Neural crest cell (in vitro differentiated cells): ENCODE measurements at regions not wholly inside any gene's neighbourhood (a gene's known extent, or its start where the extent isn't known, plus 50 kb on each side); places are given as distances from the start of the nearest gene placed in this dataset.

Experiments
- DNase-seq: peaks from one replicate; pipeline ENCODE4 v3.0.0; 2021; ENCODE audit warnings: low read depth, mixed read lengths, low spot score
- H3K27ac Mint-ChIP-seq: one replicate; pipeline ENCODE4 v1.8.0; 2021; ENCODE audit warnings: mild to moderate bottlenecking, mixed read lengths; ENCODE audit not compliant: unreplicated experiment
- H3K27me3 Mint-ChIP-seq: 2 replicates; pipeline ENCODE4 v1.8.0; 2021; ENCODE audit warnings: low read depth, mild to moderate bottlenecking, mixed read lengths
- H3K36me3 Mint-ChIP-seq: 2 replicates; pipeline ENCODE4 v1.8.0; 2021; ENCODE audit warnings: low read depth, mild to moderate bottlenecking, mixed read lengths
- H3K4me1 Mint-ChIP-seq: 2 replicates; pipeline ENCODE4 v1.8.0; 2021; ENCODE audit warnings: mixed read lengths
- H3K4me3 Mint-ChIP-seq: one replicate; pipeline ENCODE4 v1.8.0; 2021; ENCODE audit warnings: mild to moderate bottlenecking, mixed read lengths
- H3K9me3 Mint-ChIP-seq: 2 replicates; pipeline ENCODE4 v1.8.0; 2021; ENCODE audit warnings: mixed read lengths
- CTCF ChIP-seq: fragments of 200-600 bp; sonication (generic); conservative IDR thresholded peaks from 2 replicates; pipeline ENCODE4 v1.5.0; 2021; ENCODE audit warnings: antibody characterized with exemption, mild to moderate bottlenecking

- TF ChIP-seq CTCF, result no peak
- H3K27ac Mint-ChIP-seq, result no peak overlapping the region
- H3K36me3 Mint-ChIP-seq, result no peaks in the 10 kb centered on the region
These were observed 89.5 kb downstream of the ZC3H11B start for GRCh38 chr1:219523411-219523810.

GRCh38 chr1:219521325-219521724 lies 91.6 kb downstream of the ZC3H11B start:
- no peak for DNase-seq
- peaks cover 2% of the 10 kb centered on the region for H3K9me3 Mint-ChIP-seq
- H3K36me3 Mint-ChIP-seq, result no peaks in the 10 kb centered on the region
- H3K4me3 Mint-ChIP-seq, result no peak overlapping the region
- no peak for TF ChIP-seq CTCF
- no peaks in the 10 kb centered on the region for H3K4me1 Mint-ChIP-seq
- no peaks in the 10 kb centered on the region for H3K27me3 Mint-ChIP-seq
- no peak overlapping the region for H3K27ac Mint-ChIP-seq

More at GRCh38 chr1:219523411-219523810, 89.5 kb downstream of the ZC3H11B start:
- no peak for DNase-seq
- peaks cover 2% of the 10 kb centered on the region for H3K4me1 Mint-ChIP-seq
- peaks cover 6% of the 10 kb centered on the region for H3K9me3 Mint-ChIP-seq
- no peak overlapping the region for H3K4me3 Mint-ChIP-seq
- H3K27me3 Mint-ChIP-seq, result no peaks in the 10 kb centered on the region

GRCh38 chr1:219520241-219520640 lies 92.7 kb downstream of the ZC3H11B start:
- no peak for DNase-seq
- no peak overlapping the region for H3K27ac Mint-ChIP-seq
- H3K36me3 Mint-ChIP-seq, result no peaks in the 10 kb centered on the region
- no peaks in the 10 kb centered on the region for H3K4me1 Mint-ChIP-seq
- H3K27me3 Mint-ChIP-seq, result no peaks in the 10 kb centered on the region
- H3K9me3 Mint-ChIP-seq, result no peaks in the 10 kb centered on the region
- no peak overlapping the region for H3K4me3 Mint-ChIP-seq
- no peak for TF ChIP-seq CTCF

GRCh38 chr1:219518907-219519248 lies 94.0 kb downstream of the ZC3H11B start:
- Mint-ChIP-seq H3K27me3 (no peaks in the 10 kb centered on the region), H3K27ac (no peak overlapping the region), H3K9me3 (no peaks in the 10 kb centered on the region), H3K4me3 (no peak overlapping the region), H3K4me1 (no peaks in the 10 kb centered on the region), H3K36me3 (no peaks in the 10 kb centered on the region)
- no peak for TF ChIP-seq CTCF
- no peak for DNase-seq

GRCh38 chr1:219518168-219518906 lies 94.6 kb downstream of the ZC3H11B start:
- no peak overlapping the region for H3K4me3 Mint-ChIP-seq
- H3K9me3 Mint-ChIP-seq, result no peaks in the 10 kb centered on the region
- no peaks in the 10 kb centered on the region for H3K36me3 Mint-ChIP-seq
- no peaks in the 10 kb centered on the region for H3K27me3 Mint-ChIP-seq
- DNase-seq, result no peak
- H3K27ac Mint-ChIP-seq, result no peak overlapping the region
- no peak for TF ChIP-seq CTCF
- no peaks in the 10 kb centered on the region for H3K4me1 Mint-ChIP-seq
